GM23248 (cell line): ENCODE measurements at regions not wholly inside any gene's neighbourhood (a gene's known extent, or its start where the extent isn't known, plus 50 kb on each side); places are given as distances from the start of the nearest gene placed in this dataset.

ENCODE experiments used
- EZH2 ChIP-seq: fragments of 200-600 bp; sonication (generic); IDR thresholded peaks from 2 replicates; pipeline ENCODE4 v1.6.1; 2018; ENCODE audit warnings: antibody characterized with exemption, mild to moderate bottlenecking; ENCODE audit not compliant: insufficient read depth, poor library complexity, severe bottlenecking
- EZH2phosphoT487 ChIP-seq: fragments of 200-600 bp; sonication (generic); IDR thresholded peaks from 2 replicates; pipeline ENCODE4 v1.6.1; 2018; ENCODE audit warnings: antibody characterized with exemption, moderate library complexity, mild to moderate bottlenecking, low read depth; ENCODE audit not compliant: insufficient read depth

GRCh38 chr18:39795350-39795749, 2159.7 kb upstream of the PIK3C3 start:
- TF ChIP-seq EZH2 (no peak), EZH2phosphoT487 (no peak)
